ENCODE measurements at regions not wholly inside any gene's neighbourhood (a gene's known extent, or its start where the extent isn't known, plus 50 kb on each side); places are given as distances from the start of the nearest gene placed in this dataset.

DNA sequence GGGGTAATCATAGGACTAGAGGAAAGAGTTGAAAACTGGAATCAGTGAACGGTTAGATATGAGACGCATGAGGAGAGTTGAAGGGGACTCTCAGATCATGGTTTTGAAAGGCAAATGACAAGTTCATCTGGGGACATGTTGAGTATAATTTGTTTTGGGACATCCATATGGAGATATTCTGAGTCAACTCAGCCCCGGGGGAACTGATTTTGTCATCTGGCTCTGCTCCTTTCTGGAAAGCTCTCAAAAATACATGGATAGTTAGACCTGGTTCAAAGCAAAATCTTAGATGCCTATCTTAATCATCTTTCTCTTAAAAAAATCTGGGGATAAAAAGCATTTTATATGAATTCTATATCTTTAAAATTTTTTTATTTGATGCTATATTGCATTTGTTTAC is 161.2 kb downstream of the SNX18 start:
- DNase-seq (ENCODE audit: low read depth), result no peak

- DNase-seq (ENCODE audit: low read depth), result no peak
Observed at GRCh38 chr5:54676481-54677340, 159.2 kb downstream of the SNX18 start.

DNA sequence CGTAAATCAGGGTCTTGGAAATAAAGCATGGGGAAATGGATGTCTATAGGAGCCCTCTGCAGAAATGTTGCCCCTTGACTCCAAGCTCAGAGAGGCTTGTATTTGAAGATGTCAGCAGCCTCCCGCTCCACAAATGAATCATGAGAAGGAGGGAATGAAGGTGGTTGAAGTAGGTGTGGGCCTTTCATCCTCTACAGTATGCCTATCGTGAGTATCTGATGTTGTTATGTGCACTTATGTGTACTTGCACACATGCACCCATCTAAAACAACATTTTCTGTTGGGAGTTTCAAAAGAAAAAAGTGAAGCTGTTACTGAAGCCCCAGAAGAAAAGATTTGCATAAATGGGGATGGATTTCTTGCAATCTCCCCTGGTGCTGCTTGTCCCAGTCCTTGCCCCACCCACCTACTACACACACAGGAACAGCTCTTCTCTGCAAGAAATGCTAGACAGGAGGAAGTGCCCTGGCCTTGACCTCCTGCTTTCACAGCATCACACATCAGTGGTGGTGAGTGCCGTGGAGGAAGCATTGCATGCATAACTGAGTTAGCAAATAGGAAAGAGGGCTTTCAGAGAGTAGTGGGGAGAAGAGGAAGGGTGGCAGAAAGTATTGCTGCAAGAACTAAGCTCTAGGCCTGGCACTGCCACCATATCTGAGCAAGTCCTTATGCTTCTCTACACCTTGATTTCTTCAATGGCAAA is 156.1 kb downstream of the SNX18 start:
- peak; percentile 70 for DNase-seq (ENCODE audit: low read depth)

GRCh38 chr5:54672871-54673270 is 155.3 kb downstream of the SNX18 start:
- no peak for DNase-seq (ENCODE audit: low read depth)

GRCh38 chr5:54671681-54672080 is 154.1 kb downstream of the SNX18 start:
- no peak for DNase-seq (ENCODE audit: low read depth)

DNA sequence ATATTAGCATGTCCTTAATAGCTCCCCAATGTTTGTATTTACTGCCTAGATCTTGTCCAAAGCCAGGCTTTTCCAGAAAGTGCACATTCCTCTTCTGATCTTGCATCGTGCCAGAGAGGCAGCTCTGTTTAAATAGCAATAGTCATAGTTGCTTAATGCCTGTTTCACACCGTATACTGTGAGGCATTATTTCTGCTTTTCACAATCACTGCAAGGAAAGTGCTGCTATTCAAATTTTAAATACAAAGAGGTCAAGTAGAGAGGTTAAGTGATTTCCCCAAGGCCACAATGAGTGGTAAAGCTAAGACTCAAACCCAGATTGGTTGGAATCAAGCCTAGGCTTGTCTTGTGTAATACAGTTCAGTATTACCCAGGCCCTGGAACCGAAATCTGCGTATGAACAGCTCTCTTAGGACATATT is 153.6 kb downstream of the SNX18 start:
- DNase-seq (ENCODE audit: low read depth), result peak; percentile 71

DNA sequence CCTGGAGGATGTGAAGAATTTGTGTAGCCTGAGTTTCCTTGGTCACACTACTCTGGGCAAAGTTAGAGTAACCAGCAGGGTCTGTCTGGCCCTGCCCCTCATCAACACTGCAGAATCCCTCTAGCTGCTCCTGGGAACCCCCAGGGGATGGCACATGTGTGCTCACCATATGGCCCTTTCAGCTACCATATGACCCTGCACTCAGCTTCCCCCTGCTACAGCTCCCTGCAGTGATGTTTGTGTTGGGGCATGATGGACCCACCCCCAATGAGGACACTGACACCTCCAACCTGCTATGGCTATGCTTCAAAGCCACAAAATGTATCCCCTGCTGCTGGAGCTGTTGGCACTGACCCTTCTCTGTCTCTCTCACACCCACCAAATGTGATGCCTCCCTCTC is 152.7 kb downstream of the SNX18 start:
- DNase-seq (ENCODE audit: low read depth), result no peak

DNA sequence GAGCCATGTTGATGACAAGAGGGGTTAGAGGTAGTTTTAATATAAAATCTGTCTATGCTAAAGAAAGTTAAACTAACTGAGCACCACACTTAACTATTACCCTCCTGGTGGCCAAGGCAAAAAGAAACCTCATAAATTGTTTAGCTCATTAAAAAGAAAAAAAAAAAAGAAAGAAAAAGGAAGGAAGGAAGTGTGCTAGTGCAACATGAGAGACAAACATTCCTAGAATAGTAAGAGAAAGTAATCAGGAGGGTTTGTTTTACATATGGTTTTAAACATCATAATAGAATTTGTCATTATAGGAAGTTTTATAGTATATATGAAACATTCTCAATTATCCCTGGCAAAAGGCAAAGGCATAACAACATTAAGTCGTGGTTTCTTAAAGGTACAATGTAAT is 152.3 kb downstream of the SNX18 start:
- no peak for DNase-seq (ENCODE audit: low read depth)

GRCh38 chr5:54669285-54669684 is 151.7 kb downstream of the SNX18 start:
- DNase-seq (ENCODE audit: low read depth), result peak; percentile 85

DNA sequence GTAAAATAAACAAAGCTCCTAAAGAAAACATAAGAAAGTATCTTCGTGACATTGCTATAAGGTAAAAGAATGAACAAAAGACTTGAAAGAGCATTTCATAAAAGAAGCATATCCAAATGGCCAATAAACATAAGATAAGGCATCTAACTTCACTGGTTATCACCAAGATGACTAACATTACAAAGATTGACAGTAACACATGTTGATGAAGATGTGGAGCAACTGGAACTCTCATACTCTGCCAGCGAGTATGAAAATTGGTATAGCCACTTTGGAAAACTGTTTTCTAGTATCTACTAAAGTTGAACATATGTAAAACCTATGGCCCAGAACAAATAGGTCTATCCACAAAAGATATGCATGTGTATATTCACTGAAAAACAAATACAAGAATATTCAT is 150.5 kb downstream of the SNX18 start:
- no peak for DNase-seq (ENCODE audit: low read depth)

GRCh38 chr5:54667136-54667535 is 149.6 kb downstream of the SNX18 start:
- DNase-seq (ENCODE audit: low read depth), result no peak

- peak; percentile 90 for DNase-seq (ENCODE audit: low read depth)
Observed at GRCh38 chr5:54663866-54664265, 146.3 kb downstream of the SNX18 start.

DNA sequence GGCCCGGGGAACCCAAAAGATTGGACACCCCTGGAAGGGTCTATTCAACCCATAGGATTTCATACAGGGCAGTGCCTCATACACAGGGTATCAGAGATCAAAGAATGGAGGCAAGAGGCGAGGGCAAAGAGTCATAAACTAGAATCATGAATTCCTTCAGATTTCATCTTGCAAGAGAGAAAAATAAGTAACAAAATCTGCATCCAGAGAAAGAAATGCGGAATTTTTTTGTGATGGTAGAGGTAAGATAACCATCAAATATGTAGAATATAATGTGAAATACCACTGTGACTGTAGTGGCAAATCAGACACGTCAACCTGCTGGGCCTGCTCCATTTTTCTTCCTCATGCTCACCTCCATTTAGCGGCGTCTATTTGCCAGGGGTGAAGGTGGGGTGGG is 143.6 kb downstream of the SNX18 start:
- no peak for DNase-seq (ENCODE audit: low read depth)

GRCh38 chr5:54659700-54660131 is 142.2 kb downstream of the SNX18 start:
- DNase-seq (ENCODE audit: low read depth), result no peak

- peak; percentile 74 for DNase-seq (ENCODE audit: low read depth)
Observed at GRCh38 chr5:54658010-54658409, 140.5 kb downstream of the SNX18 start.

DNA sequence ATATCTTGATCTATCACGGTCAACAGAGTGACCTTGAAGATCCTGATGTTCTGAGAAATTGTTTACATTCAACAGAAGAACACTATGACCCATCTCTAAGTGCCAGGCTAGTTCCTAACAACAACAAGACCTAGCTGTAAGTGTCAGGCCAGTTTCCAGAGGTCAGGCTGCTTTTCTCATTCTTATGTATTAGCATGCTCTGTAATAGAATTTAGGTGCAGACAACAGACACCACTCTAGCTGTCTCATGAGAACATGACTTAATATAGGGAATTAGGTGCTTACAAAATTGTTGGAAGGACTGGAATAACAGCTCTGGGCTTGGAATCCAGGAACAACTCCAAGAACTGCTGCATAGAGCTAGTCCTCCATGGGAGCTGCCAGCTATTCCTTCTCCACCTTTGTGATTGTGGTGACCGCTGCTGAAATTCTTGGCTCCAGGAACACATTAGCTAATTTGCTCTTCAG is 138.7 kb downstream of the SNX18 start:
- DNase-seq (ENCODE audit: low read depth), result peak; percentile 83

DNA sequence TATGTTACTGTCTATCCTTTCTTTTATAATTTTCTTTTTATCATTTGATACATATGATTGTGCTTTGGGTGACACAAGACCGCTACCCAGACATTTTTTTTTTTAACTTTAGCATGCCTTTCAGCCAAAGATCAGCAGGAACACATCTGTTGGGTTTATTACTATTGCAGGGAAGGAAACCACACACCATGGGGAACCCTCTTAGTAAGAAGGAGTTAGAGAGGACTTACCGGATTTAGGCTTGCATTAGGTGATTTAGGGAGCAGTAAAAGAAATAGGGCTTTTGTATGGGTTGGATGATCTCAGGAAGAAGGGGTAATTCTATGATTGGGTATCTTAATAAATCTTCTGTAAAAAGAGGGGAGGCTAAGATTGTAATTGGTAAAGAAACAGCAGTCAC is 138.2 kb downstream of the SNX18 start:
- DNase-seq (ENCODE audit: low read depth), result no peak

DNA sequence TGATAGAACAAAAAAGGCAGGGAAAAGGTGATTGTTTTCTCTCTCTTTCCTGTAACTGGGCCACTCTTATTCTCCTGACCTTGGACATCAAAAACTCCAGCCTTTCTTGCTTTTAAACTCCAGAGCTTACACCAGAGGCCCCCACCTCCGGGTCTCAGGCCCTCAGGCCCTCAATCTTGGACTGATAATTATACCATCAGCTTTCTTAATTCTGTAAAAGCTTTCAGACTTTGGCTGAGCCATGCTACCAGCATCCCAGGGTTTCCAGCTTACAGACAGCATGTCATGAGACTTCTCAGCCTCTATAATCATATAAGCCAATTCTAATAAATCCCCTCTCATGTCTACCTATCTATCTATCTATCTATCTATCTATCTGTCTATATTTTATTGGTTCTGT is 137.7 kb downstream of the SNX18 start:
- no peak for DNase-seq (ENCODE audit: low read depth)

DNA sequence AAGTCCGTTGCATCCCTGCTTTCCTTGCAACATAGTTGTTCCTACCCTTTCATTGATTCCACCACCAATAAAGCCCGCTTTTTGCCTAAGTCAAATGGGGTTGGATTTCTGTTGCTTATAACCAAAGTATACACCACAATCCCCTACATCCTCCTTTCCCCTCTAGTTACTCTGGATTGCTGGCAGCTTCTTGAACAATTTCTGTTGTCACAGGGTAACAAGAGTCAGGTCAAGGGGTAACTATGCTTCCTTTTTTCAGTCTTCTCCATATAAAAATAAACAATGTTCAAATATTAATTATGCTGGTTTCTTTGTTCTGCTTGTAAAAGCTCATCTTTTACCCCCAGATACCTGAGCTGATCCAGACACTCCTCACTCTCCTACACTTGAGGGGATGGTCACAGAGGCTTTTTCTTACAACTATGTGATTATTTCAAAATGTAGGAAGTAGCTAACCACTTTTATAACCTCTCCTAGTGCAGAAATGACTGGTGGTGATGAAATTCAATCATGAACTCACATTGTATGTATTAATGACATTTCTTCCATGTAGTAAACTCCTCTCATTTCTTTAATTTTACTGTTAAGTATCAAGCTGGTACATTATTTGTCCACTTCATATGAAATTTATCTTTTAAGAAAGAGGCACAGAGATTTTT is 136.5 kb downstream of the SNX18 start:
- peak; percentile 34 for DNase-seq (ENCODE audit: low read depth)

GRCh38 chr5:54651482-54652076 is 134.0 kb downstream of the SNX18 start:
- DNase-seq (ENCODE audit: low read depth), result peak; percentile 37

DNA sequence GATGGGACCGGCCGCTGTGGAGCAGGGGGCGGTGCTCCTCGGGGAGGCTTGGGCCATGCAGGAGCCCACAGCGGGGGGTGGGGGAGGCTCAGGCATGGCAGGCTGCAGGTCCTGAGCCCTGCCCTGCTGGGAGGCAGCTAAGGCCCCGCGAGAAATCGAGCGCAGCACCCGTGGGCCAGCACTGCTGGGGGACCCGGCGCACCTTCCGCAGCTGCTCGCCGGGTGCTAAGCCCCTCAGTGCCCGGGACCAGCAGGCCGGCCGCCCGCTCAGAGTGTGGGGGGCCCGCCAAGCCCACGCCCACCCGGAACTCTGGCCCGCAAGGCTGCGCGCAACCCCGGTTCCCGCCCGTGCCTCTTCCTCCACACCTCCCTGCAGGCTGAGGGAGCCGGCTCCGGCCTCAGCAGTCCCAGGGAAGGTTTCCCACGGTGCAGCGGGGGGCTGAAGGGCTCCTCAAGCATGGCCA is 131.5 kb downstream of the SNX18 start:
- DNase-seq (ENCODE audit: low read depth), result no peak
